GM12874 (cell line): ENCODE measurements at regions not wholly inside any gene's neighbourhood (a gene's known extent, or its start where the extent isn't known, plus 50 kb on each side); places are given as distances from the start of the nearest gene placed in this dataset.

Source experiments
- CTCF ChIP-seq: IDR thresholded peaks from 2 replicates; pipeline ENCODE4 v1.5.1; 2011; ENCODE audit warnings: low read depth, mild to moderate bottlenecking, control low read depth, low read length, moderate library complexity; ENCODE audit not compliant: insufficient read depth

- no peak for TF ChIP-seq CTCF
These were observed 54.0 kb upstream of the FGF10 start for GRCh38 chr5:44443172-44443571.

- no peak for TF ChIP-seq CTCF
These were observed 52.2 kb upstream of the FGF10 start for GRCh38 chr5:44441460-44441859.

- no peak for TF ChIP-seq CTCF
These were observed 51.0 kb upstream of the FGF10 start for GRCh38 chr5:44440186-44440585.
